AML-193 (cell line): ENCODE measurements at regions not wholly inside any gene's neighbourhood (a gene's known extent, or its start where the extent isn't known, plus 50 kb on each side); places are given as distances from the start of the nearest gene placed in this dataset.
"Not testable (repeated sequence)": the region's sequence is repeated elsewhere in the genome, so short reads cannot be mapped to it uniquely, and the experiment has no call there.

Experiments
- DNase-seq, 2 experiments: peaks; one replicate each; lab custom pipeline; 2025; lab: John Stamatoyannopoulos, UW

DNA sequence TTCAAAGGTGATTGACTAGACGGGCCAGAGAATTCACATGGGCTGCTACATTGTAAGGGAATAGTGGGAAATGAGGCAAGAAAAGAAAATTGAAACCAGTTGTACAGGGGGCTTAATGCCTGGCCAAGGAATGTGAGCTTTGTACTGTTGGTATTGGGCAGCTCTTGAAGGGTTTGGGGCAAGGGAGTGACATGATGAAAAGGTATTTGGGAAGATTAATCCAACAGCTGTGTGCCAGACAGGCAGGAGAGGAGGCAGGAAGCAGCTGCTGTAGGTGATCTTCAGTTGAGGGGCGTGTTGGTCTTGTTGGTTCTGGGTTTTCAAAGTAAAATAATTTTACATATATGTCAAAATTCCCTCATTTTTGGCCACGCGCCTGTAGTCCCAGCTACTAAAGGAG, 384.5 kb upstream of the TENM3 start:
- DNase-seq: no peak

DNA sequence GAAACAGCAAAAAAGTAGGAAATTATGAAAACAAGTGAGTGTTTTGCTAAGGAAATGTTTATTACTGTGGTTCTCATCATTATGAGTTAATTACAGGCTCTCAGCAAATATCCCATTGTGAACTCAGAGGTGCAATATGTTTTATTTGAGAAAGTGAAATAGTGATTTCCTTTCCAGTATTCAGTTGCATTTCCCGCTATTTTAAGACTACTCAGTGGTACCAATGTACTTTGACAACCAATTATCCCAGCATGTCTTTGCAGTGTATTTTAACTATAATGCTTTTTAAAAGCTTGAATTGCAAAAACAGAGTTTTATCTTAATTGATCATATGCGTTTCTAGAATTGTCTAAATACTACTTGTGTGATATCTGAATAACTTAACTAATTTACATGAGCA, 383.8 kb upstream of the TENM3 start:
- DNase-seq: no peak

DNA sequence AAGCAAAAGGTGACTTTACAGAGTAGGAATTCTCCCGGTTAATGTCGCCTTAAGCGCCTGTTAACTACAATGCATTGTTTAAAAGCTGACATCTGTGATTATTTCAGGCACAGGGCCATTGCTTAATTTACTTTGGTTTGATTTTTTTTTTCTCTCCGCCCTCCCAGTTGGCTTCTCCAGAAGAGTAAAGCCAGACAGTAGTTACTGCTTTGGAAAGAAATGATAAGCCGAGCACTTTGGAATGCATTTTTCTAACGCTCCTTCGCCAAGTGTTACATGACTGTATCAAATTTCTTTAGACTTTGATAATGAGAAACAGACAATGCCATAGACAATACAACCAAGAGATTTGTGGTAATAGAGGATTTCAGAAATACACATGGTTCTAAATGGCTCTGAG, 383.0 kb upstream of the TENM3 start:
- DNase-seq: no peak

DNA sequence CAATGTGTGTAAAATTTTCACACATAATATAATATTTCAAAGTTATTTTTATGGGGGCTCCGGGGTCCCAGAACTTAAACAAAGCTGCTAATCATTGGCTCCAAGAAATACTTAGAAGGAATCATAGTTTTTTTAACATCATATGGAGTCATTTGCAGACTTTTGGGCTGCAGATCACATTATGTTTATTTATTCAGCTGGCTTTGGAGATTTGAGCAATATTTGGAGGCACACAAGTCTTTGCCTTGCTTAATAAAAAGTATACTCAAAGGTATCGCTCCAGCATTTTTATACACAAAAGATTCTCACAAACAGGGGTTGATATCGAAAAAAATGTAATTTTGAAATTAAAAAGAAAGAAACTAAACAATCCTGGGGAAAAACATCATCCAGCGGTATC, 382.5 kb upstream of the TENM3 start:
- no peak for DNase-seq

DNA sequence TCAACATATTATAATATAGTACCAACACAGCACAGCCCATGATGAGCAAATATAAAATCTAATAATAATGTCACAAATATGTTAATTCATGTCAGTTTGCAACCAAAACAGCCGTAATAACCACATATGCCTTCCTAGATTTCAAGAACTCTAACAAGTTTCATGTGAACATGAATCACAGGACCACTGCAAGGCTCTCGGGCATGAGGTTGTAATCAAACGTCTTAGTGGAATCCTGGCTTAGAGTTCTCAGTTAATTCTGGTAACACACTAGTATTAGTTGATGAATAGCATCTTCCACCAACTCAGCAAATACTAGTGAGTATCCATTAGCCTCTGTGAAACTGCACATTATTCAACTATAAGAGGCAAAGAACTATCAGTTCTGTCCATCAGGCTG, 379.3 kb upstream of the TENM3 start:
- DNase-seq: no peak

DNA sequence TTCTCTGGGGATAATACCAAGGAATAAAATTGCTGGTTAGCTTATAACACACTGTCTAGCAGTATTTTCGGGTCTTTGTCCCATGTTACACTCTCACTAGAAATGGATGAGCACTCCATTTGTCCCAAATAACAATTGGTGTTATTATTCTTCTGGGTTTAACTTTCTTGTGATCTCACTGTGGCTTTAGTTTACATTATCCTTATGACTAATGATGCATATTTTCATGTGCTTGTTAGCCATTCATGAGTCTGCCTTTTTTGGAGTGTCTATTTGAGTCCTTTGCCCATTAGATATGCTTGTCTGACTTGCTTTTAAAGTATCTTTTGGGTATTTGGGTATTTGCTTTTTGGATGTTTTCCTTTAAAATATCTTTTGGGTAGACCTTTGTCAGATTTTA, 372.9 kb upstream of the TENM3 start:
- DNase-seq: no peak

DNA sequence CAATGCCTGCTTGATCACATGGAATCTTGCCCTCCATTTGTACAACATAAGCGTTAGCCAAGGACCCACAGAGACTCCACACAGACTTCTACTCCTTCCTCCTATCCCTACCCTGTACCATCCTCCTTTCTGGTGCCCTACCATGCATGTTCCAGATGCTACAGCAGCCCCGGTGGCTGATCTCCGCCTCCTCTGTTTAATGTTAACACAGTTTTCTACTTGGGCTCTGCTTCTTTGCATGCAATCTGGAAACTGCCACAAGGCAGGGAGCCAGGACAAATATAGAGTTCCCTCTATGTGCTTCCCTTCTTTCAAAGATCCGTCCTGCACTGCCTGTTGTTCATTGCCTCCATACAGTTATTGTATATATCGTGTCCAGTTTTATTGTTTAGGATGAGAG, 368.6 kb upstream of the TENM3 start:
- DNase-seq: no peak

DNA sequence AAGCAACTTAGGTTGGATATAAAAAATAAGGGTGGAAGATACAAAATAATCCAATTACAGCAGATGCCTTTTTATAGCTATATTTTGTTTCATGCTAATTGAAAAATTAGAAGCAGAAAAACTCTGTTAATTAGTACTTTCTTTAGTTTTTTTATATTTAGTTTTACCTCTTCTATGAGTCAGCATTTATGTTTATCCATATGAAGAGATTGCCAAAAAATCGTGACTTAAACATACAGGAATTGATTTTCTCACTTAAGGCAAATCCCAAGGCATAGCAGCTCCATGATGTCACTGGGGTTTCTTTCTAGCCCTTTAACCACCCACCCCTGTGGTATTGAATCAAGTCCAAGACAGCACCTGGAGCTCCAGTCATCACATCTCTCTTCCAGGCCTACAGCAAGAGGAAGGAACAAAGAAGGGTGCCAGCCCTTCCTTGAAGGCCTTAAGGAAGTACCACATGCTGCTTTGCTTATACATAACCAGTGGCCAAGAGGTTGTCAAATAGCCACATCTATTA, 365.8 kb upstream of the TENM3 start:
- no peak for DNase-seq

DNA sequence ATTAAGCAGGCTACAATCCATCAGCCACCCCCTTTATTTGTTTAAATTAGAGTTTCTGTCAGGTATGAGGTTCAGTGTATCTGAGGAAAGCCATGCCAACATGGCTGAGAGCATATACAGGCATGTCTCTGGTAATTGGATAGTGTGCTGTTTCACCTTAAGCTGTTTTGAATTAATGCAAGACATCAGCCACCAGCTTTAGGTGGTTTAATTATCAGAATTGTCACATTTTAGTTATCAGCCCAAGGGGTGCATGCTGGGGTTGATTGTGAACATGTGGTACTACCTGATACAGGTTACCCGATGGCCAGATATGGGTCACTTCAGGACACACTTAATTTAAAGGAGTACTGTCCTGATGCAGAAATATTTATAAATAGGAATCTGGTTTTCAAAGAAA, 353.2 kb upstream of the TENM3 start:
- no peak for DNase-seq

DNA sequence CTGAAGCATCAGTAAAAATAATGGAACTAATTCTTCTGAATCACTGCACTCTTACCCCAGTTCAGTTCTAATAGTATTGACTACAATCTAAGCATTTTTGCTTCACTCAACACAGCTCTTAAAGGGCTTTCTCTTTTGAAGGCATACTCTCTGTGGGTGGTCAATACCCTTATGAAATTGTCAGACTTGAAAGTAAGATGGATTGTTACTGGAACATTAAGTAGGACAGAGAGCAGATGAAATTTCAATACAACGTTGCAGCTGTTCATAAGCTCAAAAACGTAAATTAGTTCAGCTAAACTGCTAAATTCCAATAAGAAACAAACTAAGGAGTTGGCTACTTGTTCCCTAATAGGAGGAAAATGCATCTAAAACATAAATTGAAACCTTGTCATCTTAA, 352.3 kb upstream of the TENM3 start:
- no peak for DNase-seq

DNA sequence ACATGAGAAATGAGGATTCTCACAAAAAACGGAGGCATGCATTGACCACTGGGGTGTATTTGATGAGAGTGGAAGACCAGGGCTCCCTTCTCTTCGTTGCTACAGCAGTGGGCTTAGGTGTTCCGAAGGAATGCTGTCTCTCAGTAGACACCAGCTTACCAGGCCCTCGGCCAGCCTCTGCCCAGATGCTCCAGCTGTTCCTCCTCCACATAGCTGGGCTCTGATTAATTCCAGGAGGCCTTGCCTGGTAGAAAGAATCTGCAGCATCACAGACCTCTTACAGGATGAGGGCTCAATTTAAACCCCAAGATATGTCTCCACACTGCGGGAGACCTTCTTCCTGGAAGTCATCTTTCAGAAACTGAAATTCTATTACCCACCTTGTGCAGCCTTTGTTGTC, 346.6 kb upstream of the TENM3 start:
- no peak for DNase-seq

DNA sequence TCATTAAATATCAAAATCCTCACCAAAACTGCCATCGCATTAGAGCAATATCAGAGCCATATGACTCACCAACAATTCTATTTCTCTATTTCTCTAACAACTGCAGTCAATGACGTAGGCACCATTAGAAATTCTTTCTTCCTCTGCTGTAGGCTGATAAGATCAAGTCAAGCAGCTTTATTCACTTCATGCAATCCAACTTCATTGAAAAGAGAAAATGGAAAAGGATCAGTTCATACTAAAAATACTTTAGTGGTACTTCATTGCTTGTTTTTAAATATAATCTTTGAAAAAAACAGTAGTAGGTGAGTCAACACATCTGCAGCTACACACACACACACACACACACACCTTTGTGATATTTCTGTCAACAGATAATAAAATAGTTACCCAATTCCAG, 345.3 kb upstream of the TENM3 start:
- DNase-seq: no peak

DNA sequence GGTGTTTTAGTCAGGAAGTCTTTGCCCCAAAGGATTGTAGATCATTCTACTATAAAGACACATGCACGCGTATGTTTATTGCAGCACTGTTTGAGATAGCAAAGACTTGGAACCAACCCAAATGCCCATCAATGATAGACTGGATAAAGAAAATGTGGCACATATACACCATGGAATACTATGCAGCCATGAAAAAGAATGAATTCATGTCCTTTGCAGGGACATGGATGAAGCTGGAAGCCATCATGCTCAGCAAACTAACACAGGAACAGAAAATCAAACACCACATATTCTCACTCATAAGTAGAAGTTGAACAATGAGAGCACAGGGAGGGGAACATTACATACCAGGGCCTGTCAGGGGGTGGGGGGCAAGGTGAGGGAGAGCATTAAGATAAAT, 340.8 kb upstream of the TENM3 start:
- DNase-seq: not testable (repeated sequence)

DNA sequence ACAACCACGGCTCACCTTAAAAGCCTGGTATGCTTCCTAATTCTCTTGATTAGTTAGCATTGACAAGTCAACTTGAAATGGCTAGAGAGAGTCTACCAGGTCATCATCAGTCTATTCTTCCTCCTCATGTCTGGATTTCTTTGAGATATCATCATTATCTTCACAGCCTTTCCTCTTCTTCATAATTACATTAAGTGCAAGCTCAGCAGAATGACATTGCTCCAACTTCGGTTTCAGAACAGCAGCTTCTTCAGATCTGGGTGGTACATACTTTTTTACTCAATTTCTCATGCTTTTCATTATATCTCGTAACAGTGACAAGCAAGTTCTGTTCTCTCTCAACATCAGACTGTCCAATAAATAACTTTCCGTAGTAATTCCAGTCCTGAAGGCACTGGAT, 337.5 kb upstream of the TENM3 start:
- DNase-seq: no peak

DNA sequence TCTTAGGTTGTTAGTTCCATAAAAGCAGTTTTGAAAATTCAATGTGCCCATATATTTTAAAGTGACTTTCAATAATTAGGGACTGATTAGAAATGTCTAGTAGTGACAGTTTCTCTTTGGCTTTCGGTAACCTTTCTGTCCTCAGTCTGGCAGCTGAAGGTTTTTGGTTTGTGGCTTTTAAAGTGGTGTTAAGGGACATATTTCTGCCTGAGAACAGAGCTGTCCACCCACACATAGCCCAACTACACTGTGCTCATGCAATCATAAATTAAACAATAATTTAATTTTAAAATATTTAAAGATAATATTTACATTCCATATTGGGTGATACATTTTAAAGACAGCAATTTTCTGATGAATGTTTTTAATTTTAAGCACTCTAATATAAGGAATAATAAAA, 335.0 kb upstream of the TENM3 start:
- DNase-seq: no peak

DNA sequence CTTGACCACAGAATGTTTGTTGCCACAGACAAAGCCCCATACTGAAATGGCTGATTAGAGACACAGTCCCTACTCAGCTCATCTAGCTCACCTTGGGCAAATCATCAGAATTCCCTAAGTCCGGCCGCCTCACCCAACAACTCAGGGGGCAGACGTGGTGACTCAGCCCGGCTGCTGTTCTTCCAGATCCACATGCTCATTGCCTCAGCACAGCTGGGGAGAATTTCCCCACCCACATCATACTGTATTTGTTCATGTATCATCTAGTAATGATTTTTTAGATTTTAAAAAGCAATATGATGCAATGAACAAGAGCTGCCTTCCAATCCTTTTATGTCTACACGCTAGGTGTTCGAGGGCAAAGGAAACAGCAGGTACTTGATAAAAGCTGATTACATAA, 333.8 kb upstream of the TENM3 start:
- no peak for DNase-seq

DNA sequence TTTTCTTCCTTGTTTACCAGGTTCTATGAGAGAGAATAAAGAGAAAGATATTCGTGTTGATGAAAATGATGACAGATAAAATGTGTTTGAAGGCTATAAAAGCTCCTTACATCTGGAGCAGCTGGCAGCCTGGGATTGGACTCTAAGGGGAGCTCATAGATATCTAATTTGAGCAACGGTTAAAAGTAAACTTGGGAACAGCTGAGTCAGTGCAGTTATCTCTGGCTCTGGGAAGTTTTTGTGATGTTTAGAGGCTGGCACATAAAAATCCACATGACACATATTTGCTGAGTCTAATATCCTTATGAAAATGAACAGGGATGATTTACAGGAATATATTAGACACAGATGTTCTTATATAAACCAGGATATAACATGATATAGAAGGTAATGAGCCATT, 331.8 kb upstream of the TENM3 start:
- no peak for DNase-seq

DNA sequence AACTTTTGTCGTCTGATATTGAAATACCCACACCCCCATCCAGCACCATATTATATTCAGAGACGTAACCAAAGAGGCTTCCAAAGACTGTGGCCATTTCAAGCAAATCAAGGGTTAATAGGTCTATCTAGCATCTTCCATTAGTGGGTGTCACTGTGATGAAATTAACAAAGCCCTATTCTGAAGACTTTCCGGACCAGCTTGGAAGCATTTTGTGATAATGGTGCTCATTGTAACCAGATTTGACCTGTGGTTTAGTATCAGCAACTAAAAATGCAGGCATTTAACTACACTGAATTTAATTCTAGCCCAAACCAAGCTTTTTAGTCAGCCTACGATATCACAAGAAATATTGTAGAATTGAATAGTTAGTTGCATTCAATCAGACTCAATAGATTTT, 309.7 kb upstream of the TENM3 start:
- DNase-seq: no peak

DNA sequence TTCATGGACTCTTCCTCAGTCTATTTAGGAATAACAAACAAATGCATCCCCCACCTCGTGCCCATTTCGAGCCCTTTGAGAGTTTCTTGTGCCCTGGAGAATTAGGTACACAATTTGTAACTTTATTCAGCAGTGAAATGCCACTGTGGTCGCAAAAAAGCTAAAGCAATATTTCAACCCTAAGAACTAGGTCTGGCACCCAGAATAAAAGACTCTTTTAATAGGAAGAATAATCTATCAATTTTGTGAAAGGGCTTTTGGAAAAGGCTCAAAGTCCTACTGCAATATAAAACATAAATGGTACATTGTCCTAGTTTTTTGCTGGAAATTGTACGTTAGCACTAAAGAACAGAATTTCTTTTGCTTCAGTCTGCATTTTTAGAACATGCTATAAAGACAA, 304.6 kb upstream of the TENM3 start:
- DNase-seq: no peak

DNA sequence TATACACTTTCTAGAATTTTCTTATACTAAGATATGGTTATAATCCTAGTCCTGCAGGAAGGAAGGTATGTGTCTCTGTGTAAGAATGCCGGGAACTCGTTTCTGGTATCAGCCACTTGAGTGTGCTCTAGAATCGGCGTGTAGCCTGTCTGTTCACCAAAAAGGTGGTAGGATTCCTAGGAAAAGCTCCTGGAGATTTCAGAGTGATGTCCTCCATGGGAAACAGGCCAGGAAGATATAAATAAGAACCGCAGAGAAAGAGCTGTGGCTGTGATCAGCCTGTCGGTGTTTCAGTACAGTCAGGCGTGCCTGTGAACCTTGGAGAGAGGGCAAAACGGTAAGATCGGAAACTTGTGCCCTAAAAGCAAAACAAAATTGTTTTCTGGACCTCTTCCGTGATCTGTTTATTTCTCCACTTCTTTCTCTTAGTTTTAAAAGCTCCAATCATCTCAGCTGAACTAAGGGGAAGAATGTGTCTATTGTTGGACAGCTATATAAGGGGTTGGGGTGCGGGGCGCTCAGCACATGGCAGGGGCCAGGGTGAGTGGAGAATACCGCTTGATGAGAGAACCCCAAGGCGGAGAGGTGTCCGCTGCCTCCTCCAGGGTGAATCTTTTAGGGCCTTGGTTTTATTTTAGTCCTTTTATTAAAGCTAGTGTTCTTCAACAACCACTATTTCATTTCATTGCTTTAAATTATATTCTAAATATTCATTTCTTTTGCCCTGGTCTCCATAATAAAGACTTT, 303.8 kb upstream of the TENM3 start:
- DNase-seq: no peak

DNA sequence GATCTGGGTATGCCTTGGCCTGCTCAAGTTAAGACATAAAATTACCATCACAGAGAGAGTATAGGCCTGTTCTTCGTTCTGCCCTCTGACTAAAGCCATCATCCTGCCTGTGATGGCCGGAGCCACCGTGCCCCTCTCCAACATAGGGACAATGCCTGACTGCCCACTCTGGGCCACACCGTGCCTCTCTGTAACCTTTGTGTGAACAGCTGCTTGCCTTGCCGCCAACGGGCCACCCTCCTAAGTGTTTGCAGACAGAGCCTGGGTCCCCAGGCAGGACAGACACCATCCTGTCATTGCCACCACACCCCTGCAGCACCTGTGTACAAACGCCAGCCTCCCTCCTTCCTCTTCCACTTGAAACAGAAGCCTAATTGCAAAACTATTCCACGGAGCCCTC, 298.7 kb upstream of the TENM3 start:
- no peak for DNase-seq

DNA sequence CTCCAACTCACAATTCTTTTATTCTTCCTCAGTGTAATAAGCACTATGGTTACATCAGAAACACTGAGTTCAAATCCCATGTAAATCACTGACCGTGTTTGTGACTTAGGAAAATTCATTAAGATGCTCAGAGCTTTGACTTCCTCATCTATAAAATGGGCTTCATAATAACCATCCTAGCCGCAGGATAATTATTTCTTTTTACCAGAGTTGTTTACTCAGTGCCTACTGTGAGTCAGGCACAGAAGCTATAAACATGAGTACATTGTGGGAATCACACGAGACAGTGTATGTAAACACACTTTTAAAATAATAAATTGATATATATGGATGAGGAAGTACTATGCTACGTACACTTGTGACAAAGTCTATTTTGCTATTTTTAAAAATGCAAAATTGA, 296.3 kb upstream of the TENM3 start:
- DNase-seq: no peak

DNA sequence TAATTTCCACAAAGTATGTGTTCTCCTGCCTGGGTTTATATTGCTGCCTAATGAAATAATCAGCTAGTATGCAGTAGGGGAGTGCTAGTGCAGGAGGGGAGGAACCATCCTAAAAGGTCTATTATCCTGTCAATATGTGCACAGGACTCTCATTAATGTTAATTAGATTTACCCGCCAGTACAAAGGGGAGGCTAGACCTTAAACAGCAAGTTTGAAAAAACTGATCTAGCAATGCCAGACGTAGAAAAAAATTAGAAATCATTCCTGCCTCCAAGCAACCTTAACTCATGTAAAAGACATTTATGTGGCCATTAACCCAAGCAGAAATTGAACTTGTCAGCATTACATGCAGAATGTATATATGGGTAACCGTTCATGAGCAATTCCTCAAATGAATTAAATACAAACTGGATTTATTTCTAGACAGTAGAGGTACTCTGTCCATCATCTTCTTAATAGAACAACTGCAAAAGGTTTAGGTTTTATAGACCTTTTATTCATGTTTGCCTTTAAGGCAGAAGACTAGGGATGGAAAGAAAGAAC, 294.3 kb upstream of the TENM3 start:
- no peak for DNase-seq

DNA sequence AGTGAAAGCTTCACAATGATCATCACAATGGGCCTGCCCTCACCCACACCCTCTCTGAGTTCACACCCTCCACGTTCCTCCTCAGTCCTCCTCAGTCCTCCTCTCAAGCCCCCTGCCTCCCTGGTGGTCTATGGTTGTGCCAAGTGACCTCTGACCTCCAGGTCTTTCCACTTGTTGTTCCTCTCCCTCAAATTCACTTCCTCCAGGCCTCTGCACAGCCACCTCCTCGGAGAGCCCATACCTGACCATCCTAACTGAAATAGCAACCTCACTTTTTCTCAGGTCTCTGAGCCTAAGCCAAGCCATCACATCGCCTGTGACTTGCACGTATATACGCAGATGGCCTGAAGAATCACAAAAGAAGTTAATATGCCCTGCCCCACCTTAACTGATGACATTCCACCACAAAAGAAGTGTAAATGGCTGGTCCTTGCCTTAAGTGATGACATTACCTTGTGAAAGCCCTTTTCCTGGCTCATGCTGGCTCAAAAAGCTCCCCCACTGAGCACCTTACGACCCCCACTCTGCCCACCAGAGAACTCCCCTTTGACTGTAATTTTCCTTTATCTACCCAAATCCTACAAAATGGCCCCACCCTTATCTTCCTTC, 293.4 kb upstream of the TENM3 start:
- no peak for DNase-seq
